Neural crest cell (in vitro differentiated cells): ENCODE measurements at regions not wholly inside any gene's neighbourhood (a gene's known extent, or its start where the extent isn't known, plus 50 kb on each side); places are given as distances from the start of the nearest gene placed in this dataset.

ENCODE experiments used
- DNase-seq: peaks from one replicate; pipeline ENCODE4 v3.0.0; 2021; ENCODE audit warnings: low read depth, mixed read lengths, low spot score
- H3K27ac Mint-ChIP-seq: one replicate; pipeline ENCODE4 v1.8.0; 2021; ENCODE audit warnings: mild to moderate bottlenecking, mixed read lengths; ENCODE audit not compliant: unreplicated experiment
- H3K27me3 Mint-ChIP-seq: 2 replicates; pipeline ENCODE4 v1.8.0; 2021; ENCODE audit warnings: low read depth, mild to moderate bottlenecking, mixed read lengths
- H3K36me3 Mint-ChIP-seq: 2 replicates; pipeline ENCODE4 v1.8.0; 2021; ENCODE audit warnings: low read depth, mild to moderate bottlenecking, mixed read lengths
- H3K4me1 Mint-ChIP-seq: 2 replicates; pipeline ENCODE4 v1.8.0; 2021; ENCODE audit warnings: mixed read lengths
- H3K4me3 Mint-ChIP-seq: one replicate; pipeline ENCODE4 v1.8.0; 2021; ENCODE audit warnings: mild to moderate bottlenecking, mixed read lengths
- H3K9me3 Mint-ChIP-seq: 2 replicates; pipeline ENCODE4 v1.8.0; 2021; ENCODE audit warnings: mixed read lengths
- CTCF ChIP-seq: fragments of 200-600 bp; sonication (generic); conservative IDR thresholded peaks from 2 replicates; pipeline ENCODE4 v1.5.0; 2021; ENCODE audit warnings: antibody characterized with exemption, mild to moderate bottlenecking

GRCh38 chr10:127797339-127797738, 60.4 kb downstream of the FOXI2 start:
- TF ChIP-seq CTCF, result no peak
- Mint-ChIP-seq H3K4me1 (no peaks in the 10 kb centered on the region), H3K4me3 (no peak overlapping the region), H3K9me3 (peaks cover 7% of the 10 kb centered on the region), H3K27me3 (peaks cover 45% of the 10 kb centered on the region), H3K36me3 (no peaks in the 10 kb centered on the region), H3K27ac (no peak overlapping the region)
- DNase-seq, result no peak

- peaks cover 45% of the 10 kb centered on the region for H3K27me3 Mint-ChIP-seq
- H3K36me3 Mint-ChIP-seq, result no peaks in the 10 kb centered on the region
- peaks cover 7% of the 10 kb centered on the region for H3K9me3 Mint-ChIP-seq
- H3K27ac Mint-ChIP-seq, result no peak overlapping the region
- no peak for TF ChIP-seq CTCF
- H3K4me3 Mint-ChIP-seq, result no peak overlapping the region
- no peaks in the 10 kb centered on the region for H3K4me1 Mint-ChIP-seq
- DNase-seq, result no peak
These were observed 61.1 kb downstream of the FOXI2 start for GRCh38 chr10:127798111-127798510.

- peaks cover 7% of the 10 kb centered on the region for H3K9me3 Mint-ChIP-seq
- H3K27ac Mint-ChIP-seq, result no peak overlapping the region
- H3K27me3 Mint-ChIP-seq, result peaks cover 32% of the 10 kb centered on the region
- H3K36me3 Mint-ChIP-seq, result no peaks in the 10 kb centered on the region
- no peak overlapping the region for H3K4me3 Mint-ChIP-seq
- no peak for TF ChIP-seq CTCF
- DNase-seq, result no peak
- H3K4me1 Mint-ChIP-seq, result no peaks in the 10 kb centered on the region
These were observed 64.3 kb downstream of the FOXI2 start for GRCh38 chr10:127801302-127801701.

GRCh38 chr10:127802531-127803095, 65.6 kb downstream of the FOXI2 start:
- Mint-ChIP-seq H3K4me3 (no peak overlapping the region), H3K27ac (peak overlapping the region; percentile 52), H3K36me3 (no peaks in the 10 kb centered on the region), H3K4me1 (no peaks in the 10 kb centered on the region), H3K9me3 (peaks cover 4% of the 10 kb centered on the region), H3K27me3 (peaks cover 28% of the 10 kb centered on the region)
- DNase-seq, result no peak
- TF ChIP-seq CTCF, result no peak

GRCh38 chr10:127804696-127805095, 67.7 kb downstream of the FOXI2 start:
- Mint-ChIP-seq H3K27me3 (peaks cover 14% of the 10 kb centered on the region), H3K9me3 (no peaks in the 10 kb centered on the region), H3K4me3 (no peak overlapping the region), H3K36me3 (no peaks in the 10 kb centered on the region), H3K27ac (no peak overlapping the region), H3K4me1 (no peaks in the 10 kb centered on the region)
- no peak for TF ChIP-seq CTCF
- DNase-seq, result no peak
